Middle frontal gyrus (tissue), 1 donor: ENCODE measurements at regions not wholly inside any gene's neighbourhood (a gene's known extent, or its start where the extent isn't known, plus 50 kb on each side); places are given as distances from the start of the nearest gene placed in this dataset.

ENCODE experiments used
- DNase-seq: peaks from one replicate; pipeline ENCODE4 v3.0.0-alpha.2; 2015; ENCODE audit warnings: low spot score; ENCODE audit errors: extremely low spot score

GRCh38 chr4:14669371-14669770 lies 332.9 kb upstream of the CPEB2 start:
- DNase-seq, result no peak

- no peak for DNase-seq
Measured at GRCh38 chr4:14671146-14671545, 331.1 kb upstream of the CPEB2 start.

DNA sequence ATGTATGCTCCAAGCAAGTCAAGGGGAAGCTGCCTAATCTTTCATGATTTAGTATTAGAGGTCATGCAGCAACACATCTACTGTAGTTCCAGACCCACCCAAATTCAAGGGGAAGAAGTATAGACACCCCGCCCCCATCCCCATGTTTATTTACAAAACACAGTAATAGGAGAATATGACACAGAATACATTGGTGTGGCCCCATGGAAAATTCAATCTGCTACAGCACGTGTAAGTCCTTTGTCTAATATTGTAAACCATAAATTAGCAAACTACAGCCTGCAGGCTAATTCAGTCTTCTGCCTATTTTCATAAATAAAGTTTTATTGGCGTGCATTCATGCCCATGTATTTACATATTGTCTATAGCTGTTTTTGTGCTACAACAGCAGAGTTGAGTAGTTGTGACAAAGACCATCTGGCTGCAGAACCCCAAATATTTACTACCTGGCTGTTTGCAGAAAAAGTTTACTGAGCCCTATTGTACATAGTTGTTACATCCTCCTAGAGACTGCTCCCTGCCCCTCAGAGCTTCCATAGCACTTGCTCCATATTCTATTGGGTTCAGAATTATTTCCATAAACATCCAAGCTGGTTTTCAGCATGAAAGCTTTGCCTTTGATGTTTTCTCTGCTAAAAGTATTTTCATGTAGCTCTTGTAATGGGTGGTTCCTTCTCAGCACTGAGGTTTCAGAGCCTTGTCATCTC lies 326.8 kb upstream of the CPEB2 start:
- DNase-seq, result no peak

DNA sequence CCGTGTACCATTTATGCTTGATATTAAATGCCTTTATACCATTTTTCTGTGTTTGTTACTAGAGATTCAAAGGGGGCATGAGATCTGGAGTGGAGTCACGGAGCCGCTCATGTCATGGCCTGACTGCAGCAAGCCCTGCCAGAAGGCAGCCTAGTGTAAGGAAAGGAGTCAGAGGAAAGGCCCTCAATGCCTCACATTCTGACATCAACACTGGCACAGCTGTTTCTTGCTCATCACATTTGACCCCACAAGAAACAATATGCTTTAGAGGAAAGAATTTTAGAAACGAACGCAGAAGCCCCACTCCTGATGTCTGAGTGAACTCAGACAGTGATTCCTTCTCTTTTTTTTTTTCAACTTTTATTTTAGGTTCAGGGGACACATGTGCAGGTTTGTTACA lies 322.4 kb upstream of the CPEB2 start:
- no peak for DNase-seq

GRCh38 chr4:14681330-14681729 lies 321.0 kb upstream of the CPEB2 start:
- DNase-seq, result no peak

DNA sequence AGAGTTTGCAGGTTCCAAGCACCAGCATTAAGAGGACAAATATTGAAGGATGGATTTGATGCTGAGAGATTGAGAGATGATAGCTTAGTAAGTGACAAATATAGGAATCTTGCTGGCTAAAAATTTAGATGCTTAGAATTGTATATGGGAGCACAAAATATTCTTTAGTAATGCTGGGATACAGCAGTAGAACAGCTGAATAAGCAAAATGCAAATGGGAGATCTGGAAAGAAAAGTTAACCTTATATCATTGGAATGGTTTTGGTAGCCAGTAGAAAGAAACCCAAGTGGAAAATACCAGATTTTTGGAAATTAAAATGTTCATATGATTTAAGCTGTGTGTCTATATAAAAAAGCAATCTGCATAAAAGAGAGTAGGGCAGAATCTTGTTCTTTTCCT lies 308.6 kb upstream of the CPEB2 start:
- no peak for DNase-seq

- no peak for DNase-seq
Measured at GRCh38 chr4:14695095-14695845, 307.0 kb upstream of the CPEB2 start.

GRCh38 chr4:14700083-14700482 lies 302.2 kb upstream of the CPEB2 start:
- no peak for DNase-seq

- no peak for DNase-seq
Measured at GRCh38 chr4:14700544-14700943, 301.7 kb upstream of the CPEB2 start.

GRCh38 chr4:14701389-14701788 lies 300.9 kb upstream of the CPEB2 start:
- DNase-seq, result no peak

DNA sequence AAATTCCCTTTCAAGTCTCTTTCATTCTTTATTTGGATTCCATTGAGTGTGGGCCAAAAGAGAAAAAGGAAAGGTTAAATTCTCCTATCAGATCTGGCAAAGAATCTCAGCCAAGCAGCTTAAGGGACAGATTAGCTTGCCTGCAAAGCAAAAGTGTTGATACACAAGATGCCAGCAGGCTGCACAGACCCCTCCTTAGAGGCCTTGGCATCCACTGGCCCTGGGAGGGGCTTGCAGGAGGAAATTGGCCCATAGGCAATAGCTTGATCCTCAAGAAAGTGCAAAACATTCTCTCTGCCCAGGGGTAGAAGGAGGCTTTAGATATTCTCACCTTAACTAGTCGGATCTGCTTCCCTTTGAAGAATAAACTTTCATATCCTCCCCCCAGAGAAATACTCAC lies 300.4 kb upstream of the CPEB2 start:
- DNase-seq, result no peak

GRCh38 chr4:14708574-14708973 lies 293.7 kb upstream of the CPEB2 start:
- no peak for DNase-seq

GRCh38 chr4:14711259-14711658 lies 291.0 kb upstream of the CPEB2 start:
- DNase-seq, result no peak

DNA sequence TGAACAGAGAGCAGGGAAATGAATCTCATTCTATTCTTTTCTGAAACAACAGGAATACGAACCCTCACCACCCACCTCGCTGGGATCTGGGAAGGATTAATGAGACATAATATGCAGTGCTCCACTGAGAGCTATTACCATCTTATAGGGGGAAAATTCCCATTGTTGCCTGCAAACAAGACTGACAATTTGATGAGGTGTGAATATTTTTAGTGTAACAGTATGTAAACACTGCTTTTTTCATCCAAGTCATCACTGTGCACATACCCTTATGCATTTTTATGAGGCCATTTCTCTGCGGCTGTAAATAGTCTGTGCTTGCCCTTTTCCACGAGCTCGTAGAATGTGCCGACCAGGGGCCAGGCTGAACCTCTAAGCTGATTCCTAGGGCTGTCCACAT lies 285.6 kb upstream of the CPEB2 start:
- DNase-seq, result no peak

DNA sequence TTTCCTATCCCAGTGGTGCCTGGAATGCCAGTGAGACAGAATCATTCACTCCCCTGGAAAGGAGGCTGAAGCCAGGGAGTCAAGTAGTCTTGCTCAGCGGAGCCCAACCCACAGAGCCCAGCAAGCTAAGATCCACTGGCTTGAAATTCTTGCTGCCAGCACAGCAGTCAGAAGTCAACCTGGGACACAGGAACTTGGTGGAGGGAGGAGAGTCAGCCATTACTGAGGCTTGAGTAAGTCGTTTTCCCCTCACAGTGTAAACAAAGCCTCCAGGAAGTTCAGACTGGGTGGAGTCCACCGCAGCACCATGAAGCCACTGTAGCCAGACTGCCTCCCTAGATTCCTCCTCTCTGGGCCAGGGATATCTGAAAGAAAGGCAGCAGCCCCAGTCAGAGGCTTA lies 283.2 kb upstream of the CPEB2 start:
- DNase-seq, result no peak

DNA sequence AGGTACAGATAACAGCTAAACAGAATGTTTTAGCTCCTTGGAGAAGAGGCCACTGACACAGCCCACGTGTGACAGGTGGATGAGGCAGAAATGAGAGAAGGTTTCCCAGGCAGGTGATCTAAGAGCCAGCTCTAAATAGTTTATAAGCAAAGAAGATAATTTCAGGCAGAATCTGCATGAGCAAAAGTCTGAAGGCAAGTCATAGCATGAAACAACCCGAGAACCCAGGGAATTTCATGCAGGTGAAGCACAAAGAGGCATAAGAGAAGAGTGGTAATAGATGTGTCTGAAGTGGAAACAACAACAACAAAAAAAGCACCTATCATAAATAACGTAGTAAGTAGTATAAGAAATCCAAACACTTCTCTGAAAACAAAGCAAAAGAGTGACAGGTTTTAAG lies 275.8 kb upstream of the CPEB2 start:
- no peak for DNase-seq

DNA sequence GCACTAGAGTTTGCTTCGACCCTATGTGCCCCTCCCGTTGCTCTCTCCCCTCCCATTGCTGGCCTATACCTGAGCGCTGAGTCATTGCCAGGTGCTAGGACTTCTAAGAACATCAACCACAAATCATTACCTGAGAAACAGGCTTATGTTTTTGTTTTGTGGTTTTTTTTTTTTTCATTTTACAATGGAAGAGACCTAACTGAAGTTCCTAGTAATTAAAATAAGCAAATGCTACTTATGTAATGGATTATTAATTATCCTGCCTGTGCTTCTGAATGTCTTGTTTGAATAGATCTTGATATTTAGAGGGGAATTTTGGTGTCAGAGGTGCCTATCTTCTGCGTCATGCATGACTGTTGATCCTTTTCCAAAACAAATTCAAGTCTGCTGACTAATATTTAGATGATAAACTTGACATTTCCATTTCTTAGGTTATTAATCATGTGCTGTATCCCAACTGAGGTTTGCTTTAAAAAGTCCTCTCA lies 275.4 kb upstream of the CPEB2 start:
- no peak for DNase-seq

DNA sequence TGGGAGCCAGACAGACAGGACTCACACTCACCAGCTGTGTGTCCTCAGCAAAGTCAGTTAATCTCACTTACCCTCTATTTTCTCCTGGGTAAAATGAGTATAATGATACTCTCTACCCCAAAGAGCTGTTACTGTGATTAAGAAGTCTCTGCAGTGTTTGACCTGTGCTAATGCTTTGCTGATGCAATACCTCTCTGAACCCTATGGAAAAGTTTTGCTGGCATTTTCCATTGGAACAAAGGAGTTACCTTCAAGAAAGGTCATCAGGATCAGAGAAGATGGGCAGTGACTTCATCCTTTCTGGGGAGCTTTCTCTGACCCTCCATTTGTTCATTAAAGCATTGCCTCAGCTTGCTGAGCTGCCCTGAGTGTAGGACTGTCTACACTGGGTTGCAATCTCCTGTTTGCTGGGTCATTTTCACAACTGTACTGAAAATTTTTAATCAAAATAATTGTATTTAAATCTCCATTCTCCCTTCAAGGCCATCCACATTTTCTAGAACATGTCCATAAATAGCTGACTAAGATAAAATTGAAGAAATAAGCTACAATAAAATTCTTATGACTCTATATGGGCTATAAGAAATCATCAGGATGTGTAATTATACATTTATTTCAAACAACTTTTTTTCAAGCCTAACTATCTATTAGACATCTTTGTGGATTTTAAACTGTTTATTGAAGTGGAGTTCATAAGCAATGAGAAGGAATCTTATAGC lies 272.8 kb upstream of the CPEB2 start:
- no peak for DNase-seq

- no peak for DNase-seq
Measured at GRCh38 chr4:14742054-14742453, 260.2 kb upstream of the CPEB2 start.

DNA sequence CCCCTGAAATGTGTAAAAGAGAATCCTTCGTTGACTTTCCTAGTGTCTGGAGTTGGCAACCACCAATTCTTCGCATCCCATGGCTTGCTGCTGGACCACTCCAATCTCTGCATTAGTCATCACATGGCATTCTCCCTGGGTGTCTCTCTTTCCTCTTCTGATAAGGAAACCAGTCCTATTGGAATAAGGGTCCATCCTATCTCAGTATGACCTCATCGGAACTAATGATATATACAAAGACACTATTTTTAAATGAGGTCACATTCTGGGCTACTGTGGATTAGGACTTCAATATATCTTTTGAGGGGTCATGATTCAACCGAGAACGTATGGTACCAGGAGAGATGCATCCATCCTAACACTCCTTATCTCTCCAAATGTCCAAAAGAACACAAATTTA lies 259.1 kb upstream of the CPEB2 start:
- DNase-seq, result no peak

GRCh38 chr4:14743601-14744000 lies 258.7 kb upstream of the CPEB2 start:
- no peak for DNase-seq

DNA sequence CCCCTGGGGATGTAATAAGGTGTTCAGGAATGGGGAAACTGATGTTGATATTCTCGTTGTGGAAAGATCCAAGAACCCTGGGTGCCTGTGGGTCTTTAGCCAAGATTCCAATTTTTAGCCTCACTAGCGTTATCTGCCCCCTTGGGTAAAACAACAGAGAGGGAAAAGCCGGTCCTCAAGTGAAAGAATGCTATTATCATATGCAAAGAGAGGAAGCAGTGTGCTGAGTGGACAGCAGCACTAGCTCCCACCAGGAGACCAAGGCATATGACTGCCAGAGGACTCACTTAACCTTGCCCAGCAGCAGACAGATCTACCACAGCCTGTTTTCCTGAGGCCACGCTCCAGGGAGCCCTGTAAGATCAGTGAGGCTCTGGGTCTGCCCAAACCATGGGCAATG lies 257.9 kb upstream of the CPEB2 start:
- DNase-seq, result no peak
